ENCODE measurements at regions not wholly inside any gene's neighbourhood (a gene's known extent, or its start where the extent isn't known, plus 50 kb on each side); places are given as distances from the start of the nearest gene placed in this dataset.

DNA sequence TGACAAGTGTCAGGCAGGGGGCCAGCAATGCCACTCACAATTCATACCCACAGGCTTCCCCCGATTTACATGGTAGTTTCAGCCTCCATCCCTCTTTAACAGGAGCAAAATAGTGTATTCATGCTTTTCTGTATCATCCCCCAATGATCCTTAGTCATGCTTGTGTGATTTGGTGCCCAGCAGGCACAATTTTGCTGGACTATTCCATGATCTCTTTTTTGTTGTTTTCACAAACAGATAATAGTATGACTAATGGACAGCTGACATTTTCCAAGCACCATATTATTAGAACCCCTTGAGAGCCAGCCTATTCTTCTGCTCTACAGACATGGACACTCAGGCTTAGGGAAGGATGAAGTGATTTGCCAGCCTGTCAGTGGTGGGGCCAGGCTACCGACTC, 128.2 kb upstream of the RIPOR2 start:
- Histone ChIP-seq H3K36me3 (ENCODE audit: insufficient read depth, low read length) (no peaks in the 10 kb centered on the region), H3K9ac (ENCODE audit: low read depth, low read length, poor library complexity, severe bottlenecking) (no peak overlapping the region), H2AFZ (ENCODE audit: low read length) (no peak overlapping the region), H3K9me2 (replicated peaks; ENCODE audit: low read depth, low read length) (no peaks in the 10 kb centered on the region), H3K9me3 (ENCODE audit: insufficient read depth, low read depth, low read length) (no peaks in the 10 kb centered on the region), H4K20me1 (ENCODE audit: insufficient read depth, low read length, poor library complexity, severe bottlenecking) (no peaks in the 10 kb centered on the region), H3K4me2 (ENCODE audit: low read depth, low read length, poor library complexity, severe bottlenecking) (no peak overlapping the region), H3K79me2 (ENCODE audit: insufficient read depth, low read length) (no peaks in the 10 kb centered on the region), H3F3A (ENCODE audit: low read depth) (no peaks in the 10 kb centered on the region), H3K4me3 (ENCODE audit: low read length, poor library complexity, severe bottlenecking) (no peak overlapping the region), H3K4me1 (ENCODE audit: insufficient read depth, low read length, poor library complexity, severe bottlenecking) (peaks cover 9% of the 10 kb centered on the region), H3K27me3 (ENCODE audit: insufficient read depth, low read length, poor library complexity, severe bottlenecking) (no peaks in the 10 kb centered on the region)
- TF ChIP-seq EZH2phosphoT487 (IDR thresholded peaks at IDR 0.05; ENCODE audit: borderline replicate concordance), result no peak
- TF ChIP-seq, protein P1, sequence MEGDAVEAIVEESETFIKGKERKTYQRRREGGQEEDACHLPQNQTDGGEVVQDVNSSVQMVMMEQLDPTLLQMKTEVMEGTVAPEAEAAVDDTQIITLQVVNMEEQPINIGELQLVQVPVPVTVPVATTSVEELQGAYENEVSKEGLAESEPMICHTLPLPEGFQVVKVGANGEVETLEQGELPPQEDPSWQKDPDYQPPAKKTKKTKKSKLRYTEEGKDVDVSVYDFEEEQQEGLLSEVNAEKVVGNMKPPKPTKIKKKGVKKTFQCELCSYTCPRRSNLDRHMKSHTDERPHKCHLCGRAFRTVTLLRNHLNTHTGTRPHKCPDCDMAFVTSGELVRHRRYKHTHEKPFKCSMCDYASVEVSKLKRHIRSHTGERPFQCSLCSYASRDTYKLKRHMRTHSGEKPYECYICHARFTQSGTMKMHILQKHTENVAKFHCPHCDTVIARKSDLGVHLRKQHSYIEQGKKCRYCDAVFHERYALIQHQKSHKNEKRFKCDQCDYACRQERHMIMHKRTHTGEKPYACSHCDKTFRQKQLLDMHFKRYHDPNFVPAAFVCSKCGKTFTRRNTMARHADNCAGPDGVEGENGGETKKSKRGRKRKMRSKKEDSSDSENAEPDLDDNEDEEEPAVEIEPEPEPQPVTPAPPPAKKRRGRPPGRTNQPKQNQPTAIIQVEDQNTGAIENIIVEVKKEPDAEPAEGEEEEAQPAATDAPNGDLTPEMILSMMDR (conservative IDR thresholded peaks at IDR 0.05; ENCODE audit: low read length), result no peak

DNA sequence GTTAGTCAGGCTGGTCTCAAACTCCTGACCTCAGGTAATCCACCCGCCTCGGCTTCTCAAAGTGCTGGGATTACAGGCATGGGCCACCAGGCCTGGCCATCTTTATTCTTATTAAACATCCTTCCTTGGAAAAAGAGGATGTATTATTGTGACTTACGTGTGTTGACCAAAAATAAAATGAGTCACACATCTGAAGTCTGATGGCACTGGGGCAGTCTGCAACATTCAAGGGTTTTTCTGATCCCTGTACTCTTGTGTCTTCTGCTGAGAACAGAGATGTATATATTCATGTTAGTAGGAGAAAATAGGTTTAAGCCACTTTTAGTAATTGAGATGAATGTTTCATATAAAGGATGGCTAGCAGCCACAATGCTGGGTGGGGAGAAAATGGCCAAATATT, 129.9 kb upstream of the RIPOR2 start:
- no peak overlapping the region for H3K4me3 ChIP-seq (ENCODE audit: low read length, poor library complexity, severe bottlenecking)
- H3K9me3 ChIP-seq (ENCODE audit: insufficient read depth, low read depth, low read length), result no peaks in the 10 kb centered on the region
- H3F3A ChIP-seq (ENCODE audit: low read depth), result no peaks in the 10 kb centered on the region
- no peak overlapping the region for H3K4me2 ChIP-seq (ENCODE audit: low read depth, low read length, poor library complexity, severe bottlenecking)
- no peaks in the 10 kb centered on the region for H3K79me2 ChIP-seq (ENCODE audit: insufficient read depth, low read length)
- no peaks in the 10 kb centered on the region for H4K20me1 ChIP-seq (ENCODE audit: insufficient read depth, low read length, poor library complexity, severe bottlenecking)
- no peaks in the 10 kb centered on the region for H3K27me3 ChIP-seq (ENCODE audit: insufficient read depth, low read length, poor library complexity, severe bottlenecking)
- H3K9me2 ChIP-seq (replicated peaks; ENCODE audit: low read depth, low read length), result no peaks in the 10 kb centered on the region
- no peak overlapping the region for H3K9ac ChIP-seq (ENCODE audit: low read depth, low read length, poor library complexity, severe bottlenecking)
- H3K4me1 ChIP-seq (ENCODE audit: insufficient read depth, low read length, poor library complexity, severe bottlenecking), result no peaks in the 10 kb centered on the region
- no peak overlapping the region for H2AFZ ChIP-seq (ENCODE audit: low read length)
- TF ChIP-seq EZH2phosphoT487 (IDR thresholded peaks at IDR 0.05; ENCODE audit: borderline replicate concordance), result no peak
- TF ChIP-seq, protein P1 (conservative IDR thresholded peaks at IDR 0.05; ENCODE audit: low read length), result no peak
- no peaks in the 10 kb centered on the region for H3K36me3 ChIP-seq (ENCODE audit: insufficient read depth, low read length)

DNA sequence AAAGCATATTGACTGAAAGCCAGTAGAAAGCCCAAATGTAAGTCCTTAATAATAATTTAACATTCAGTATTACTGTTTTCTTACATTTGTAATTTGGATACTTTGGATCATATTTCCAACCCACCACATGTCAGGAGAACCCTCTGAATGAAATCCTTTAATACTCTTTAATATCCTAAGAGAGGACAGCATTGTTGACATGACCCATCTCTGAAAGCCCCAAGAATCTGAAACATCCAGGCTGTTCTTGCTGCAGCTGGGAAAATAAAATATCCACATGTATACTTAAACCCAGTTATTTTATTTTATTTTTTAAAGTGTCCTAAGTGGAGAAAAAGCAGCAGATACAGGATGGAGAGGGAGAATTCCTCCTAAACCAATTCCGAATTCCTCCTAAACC, 130.8 kb upstream of the RIPOR2 start:
- Histone ChIP-seq H4K20me1 (ENCODE audit: insufficient read depth, low read length, poor library complexity, severe bottlenecking) (no peaks in the 10 kb centered on the region), H3K79me2 (ENCODE audit: insufficient read depth, low read length) (no peaks in the 10 kb centered on the region), H3K9me3 (ENCODE audit: insufficient read depth, low read depth, low read length) (no peaks in the 10 kb centered on the region), H3K27me3 (ENCODE audit: insufficient read depth, low read length, poor library complexity, severe bottlenecking) (no peaks in the 10 kb centered on the region), H2AFZ (ENCODE audit: low read length) (no peak overlapping the region), H3K4me1 (ENCODE audit: insufficient read depth, low read length, poor library complexity, severe bottlenecking) (no peaks in the 10 kb centered on the region), H3K4me3 (ENCODE audit: low read length, poor library complexity, severe bottlenecking) (no peak overlapping the region), H3F3A (ENCODE audit: low read depth) (no peaks in the 10 kb centered on the region), H3K9ac (ENCODE audit: low read depth, low read length, poor library complexity, severe bottlenecking) (no peak overlapping the region), H3K36me3 (ENCODE audit: insufficient read depth, low read length) (no peaks in the 10 kb centered on the region), H3K9me2 (replicated peaks; ENCODE audit: low read depth, low read length) (no peaks in the 10 kb centered on the region), H3K4me2 (ENCODE audit: low read depth, low read length, poor library complexity, severe bottlenecking) (no peak overlapping the region)
- no peak for TF ChIP-seq EZH2phosphoT487 (IDR thresholded peaks at IDR 0.05; ENCODE audit: borderline replicate concordance)
- TF ChIP-seq, protein P1 (conservative IDR thresholded peaks at IDR 0.05; ENCODE audit: low read length), result no peak

Data from Loucy (cell line).